AG04450 (cell line): ENCODE measurements at regions not wholly inside any gene's neighbourhood (a gene's known extent, or its start where the extent isn't known, plus 50 kb on each side); places are given as distances from the start of the nearest gene placed in this dataset.

Experiments
- CTCF ChIA-PET: fragments of 300-600, 350-600 bp; formaldehyde crosslinking; extraction: SDS; loops from one replicate; lab custom pipeline; 2022; ENCODE audit warnings: antibody characterized with exemption, inconsistent platforms; lab: Charles Lee
- POLR2A ChIA-PET: fragments of 350-600 bp; formaldehyde crosslinking; extraction: SDS; loops from one replicate; lab custom pipeline; 2021; ENCODE audit warnings: antibody characterized with exemption, inconsistent platforms; lab: Yijun Ruan, JAX
- DNase-seq: peaks from one replicate; pipeline ENCODE4 v3.0.0-alpha.2; 2011; ENCODE audit warnings: low read depth, low spot score
- H3K27ac ChIP-seq: one replicate; pipeline ENCODE4 v1.5.1; 2012; ENCODE audit warnings: low read depth, low read length, control low read depth
- H3K27me3 ChIP-seq: one replicate; pipeline ENCODE4 v1.6.0; 2012; ENCODE audit warnings: low read length; ENCODE audit not compliant: control insufficient read depth, insufficient read depth
- H3K4me3 ChIP-seq: 2 replicates; pipeline ENCODE4 v1.5.1; 2011; ENCODE audit warnings: mild to moderate bottlenecking, low read depth, low read length, control low read depth
- H3K9me3 ChIP-seq: 2 replicates; pipeline ENCODE4 v1.5.1; 2012; ENCODE audit warnings: low read length; ENCODE audit not compliant: control insufficient read depth, insufficient read depth
- CTCF ChIP-seq: IDR thresholded peaks from 2 replicates; pipeline ENCODE4 v1.5.1; 2011; ENCODE audit warnings: low read depth, low read length, control low read depth, inconsistent platforms

GRCh38 chr5:10173716-10174115 lies 76.0 kb downstream of the ATPSCKMT start:
- DNase-seq = no peak
- Histone ChIP-seq H3K27me3 (no peaks in the 10 kb centered on the region), H3K27ac (no peak overlapping the region), H3K4me3 (no peak overlapping the region), H3K9me3 (no peaks in the 10 kb centered on the region; the same call in 1 of the 2 replicates)
- CTCF ChIA-PET = no interaction called here
- TF ChIP-seq CTCF = no peak
- POLR2A ChIA-PET = no interaction called here

- no peak for TF ChIP-seq CTCF
- POLR2A ChIA-PET = no interaction called here
- H3K27ac ChIP-seq = no peak overlapping the region
- H3K4me3 ChIP-seq = no peak overlapping the region
- CTCF ChIA-PET = no interaction called here
- H3K9me3 ChIP-seq = no peaks in the 10 kb centered on the region; the same call in 1 of the 2 replicates
- no peak for DNase-seq
- H3K27me3 ChIP-seq = no peaks in the 10 kb centered on the region
Observed at GRCh38 chr5:10172247-10172646, 77.4 kb downstream of the ATPSCKMT start.

GRCh38 chr5:10169359-10169758 lies 80.3 kb downstream of the ATPSCKMT start:
- no peak for DNase-seq
- H3K4me3 ChIP-seq = no peak overlapping the region
- ChIA-PET POLR2A (no interaction called here), CTCF (no interaction called here)
- no peaks in the 10 kb centered on the region; the same call in 1 of the 2 replicates for H3K9me3 ChIP-seq
- no peak for TF ChIP-seq CTCF
- H3K27ac ChIP-seq = no peak overlapping the region
- H3K27me3 ChIP-seq = no peaks in the 10 kb centered on the region

GRCh38 chr5:10168254-10168653 lies 81.4 kb downstream of the ATPSCKMT start:
- TF ChIP-seq CTCF = no peak
- POLR2A ChIA-PET = no interaction called here
- CTCF ChIA-PET = no interaction called here
- no peak for DNase-seq
- no peaks in the 10 kb centered on the region; the same call in 1 of the 2 replicates for H3K9me3 ChIP-seq
- H3K4me3 ChIP-seq = no peak overlapping the region
- H3K27ac ChIP-seq = no peak overlapping the region
- H3K27me3 ChIP-seq = no peaks in the 10 kb centered on the region

GRCh38 chr5:10167806-10168205 lies 81.9 kb downstream of the ATPSCKMT start:
- TF ChIP-seq CTCF = no peak
- DNase-seq = no peak
- H3K4me3 ChIP-seq = no peak overlapping the region
- no peaks in the 10 kb centered on the region for H3K27me3 ChIP-seq
- no peak overlapping the region for H3K27ac ChIP-seq
- CTCF ChIA-PET = no interaction called here
- POLR2A ChIA-PET = no interaction called here
- H3K9me3 ChIP-seq = no peaks in the 10 kb centered on the region; the same call in 1 of the 2 replicates
